ENCODE measurements at regions not wholly inside any gene's neighbourhood (a gene's known extent, or its start where the extent isn't known, plus 50 kb on each side); places are given as distances from the start of the nearest gene placed in this dataset.

- TF ChIP-seq CTCF (IDR thresholded peaks at IDR 0.05) (no peak), EZH2 (IDR thresholded peaks at IDR 0.05) (no peak), EZH2phosphoT487 (IDR thresholded peaks at IDR 0.05) (no peak)
These were observed 972.8 kb downstream of the DTWD2 start for GRCh38 chr5:118015511-118015910.

Measured in neural progenitor cell (in vitro differentiated cells).